Embryonic facial prominence (tissue), 1 donor: ENCODE measurements at regions not wholly inside any gene's neighbourhood (a gene's known extent, or its start where the extent isn't known, plus 50 kb on each side); places are given as distances from the start of the nearest gene placed in this dataset.

Source experiments
- DNase-seq: peaks from one replicate; pipeline ENCODE4 v3.0.0-alpha.2; 2016; ENCODE audit errors: extremely low spot score

GRCh38 chr16:54446639-54447038, 160.1 kb upstream of the IRX3 start:
- DNase-seq = no peak

- DNase-seq = no peak
Observed at GRCh38 chr16:54444851-54445458, 158.4 kb upstream of the IRX3 start.

- DNase-seq = no peak
Observed at GRCh38 chr16:54443839-54444238, 157.3 kb upstream of the IRX3 start.

- no peak for DNase-seq
Observed at GRCh38 chr16:54443352-54443751, 156.8 kb upstream of the IRX3 start.

- no peak for DNase-seq
Observed at GRCh38 chr16:54442864-54443263, 156.3 kb upstream of the IRX3 start.

GRCh38 chr16:54438469-54438868, 151.9 kb upstream of the IRX3 start:
- no peak for DNase-seq

GRCh38 chr16:54437921-54438320, 151.3 kb upstream of the IRX3 start:
- no peak for DNase-seq

GRCh38 chr16:54437401-54437800, 150.8 kb upstream of the IRX3 start:
- DNase-seq = no peak

GRCh38 chr16:54436346-54436745, 149.8 kb upstream of the IRX3 start:
- no peak for DNase-seq

- no peak for DNase-seq
Observed at GRCh38 chr16:54434859-54435258, 148.3 kb upstream of the IRX3 start.

GRCh38 chr16:54432897-54433229, 146.3 kb upstream of the IRX3 start:
- DNase-seq = no peak

- DNase-seq = no peak
Observed at GRCh38 chr16:54431997-54432896, 145.7 kb upstream of the IRX3 start.

GRCh38 chr16:54431041-54431996, 144.7 kb upstream of the IRX3 start:
- no peak for DNase-seq

- DNase-seq = no peak
Observed at GRCh38 chr16:54430491-54431030, 144.0 kb upstream of the IRX3 start.

GRCh38 chr16:54429029-54429428, 142.4 kb upstream of the IRX3 start:
- DNase-seq = no peak

- DNase-seq = no peak
Observed at GRCh38 chr16:54426553-54426849, 139.9 kb upstream of the IRX3 start.

- no peak for DNase-seq
Observed at GRCh38 chr16:54425681-54426552, 139.3 kb upstream of the IRX3 start.

- DNase-seq = no peak
Observed at GRCh38 chr16:54425068-54425467, 138.5 kb upstream of the IRX3 start.

GRCh38 chr16:54424043-54424451, 137.5 kb upstream of the IRX3 start:
- DNase-seq = no peak

GRCh38 chr16:54422569-54422978, 136.0 kb upstream of the IRX3 start:
- no peak for DNase-seq

GRCh38 chr16:54422159-54422558, 135.6 kb upstream of the IRX3 start:
- DNase-seq = no peak
